ENCODE measurements at regions not wholly inside any gene's neighbourhood (a gene's known extent, or its start where the extent isn't known, plus 50 kb on each side); places are given as distances from the start of the nearest gene placed in this dataset.
"Not testable (repeated sequence)": the region's sequence is repeated elsewhere in the genome, so short reads cannot be mapped to it uniquely, and the experiment has no call there.

DNA sequence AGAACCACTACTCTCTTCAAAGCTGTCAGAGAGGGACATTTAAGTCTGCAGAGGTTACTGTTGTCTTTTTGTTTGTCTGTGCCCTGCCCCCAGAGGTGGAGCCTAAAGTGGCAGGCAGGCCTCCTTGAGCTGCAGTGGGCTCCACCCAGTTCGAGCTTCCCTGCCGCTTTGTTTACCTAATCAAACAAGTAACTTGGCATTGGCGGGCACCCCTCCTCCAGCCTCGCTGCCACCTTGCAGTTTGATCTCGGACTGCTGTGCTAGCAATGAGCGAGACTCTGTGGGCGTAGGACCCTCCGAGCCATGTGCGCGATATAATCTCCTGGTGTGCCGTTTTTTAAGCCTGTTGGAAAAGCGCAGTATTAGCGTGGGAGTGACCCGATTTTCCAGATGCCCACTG lies 920.7 kb downstream of the REEP3 start:
- not testable (repeated sequence) for TF ChIP-seq POLR2A, POLR2AphosphoS5 (IDR thresholded peaks at IDR 0.05; ENCODE audit: low read depth, low read length)

All from GM12892 (cell line).